ENCODE measurements at regions not wholly inside any gene's neighbourhood (a gene's known extent, or its start where the extent isn't known, plus 50 kb on each side); places are given as distances from the start of the nearest gene placed in this dataset.

GRCh38 chr7:33807779-33808482 is 97.4 kb upstream of the BMPER start (continued):
- TF ChIP-seq ZNF316 (IDR thresholded peaks at IDR 0.05) (no peak), ZKSCAN3 (CRISPR knock-in tag; IDR thresholded peaks at IDR 0.05) (no peak), NELFE (IDR thresholded peaks at IDR 0.05; ENCODE audit: insufficient read depth, insufficient read length) (no peak), IFI16 (CRISPR knock-in tag; IDR thresholded peaks at IDR 0.05) (no peak), CEBPB (tag; IDR thresholded peaks at IDR 0.05) (peak; percentile 52), POLR2AphosphoS5 (IDR thresholded peaks at IDR 0.05; ENCODE audit: control insufficient read depth, insufficient read depth, low read depth, low read length) (no peak), GABPB2 (CRISPR knock-in tag; conservative IDR thresholded peaks at IDR 0.05) (no peak), SMC3 (conservative IDR thresholded peaks at IDR 0.05; ENCODE audit: insufficient read depth, low read depth, low read length) (0 out of 2 replicates have a peak, but pooled peaks have one; percentile 17), KLF13 (tag; IDR thresholded peaks at IDR 0.05; ENCODE audit: borderline replicate concordance, low read depth) (no peak), CBX5 (IDR thresholded peaks at IDR 0.05; ENCODE audit: borderline replicate concordance, low read depth) (no peak)
- TF ChIP-seq, protein P1, sequence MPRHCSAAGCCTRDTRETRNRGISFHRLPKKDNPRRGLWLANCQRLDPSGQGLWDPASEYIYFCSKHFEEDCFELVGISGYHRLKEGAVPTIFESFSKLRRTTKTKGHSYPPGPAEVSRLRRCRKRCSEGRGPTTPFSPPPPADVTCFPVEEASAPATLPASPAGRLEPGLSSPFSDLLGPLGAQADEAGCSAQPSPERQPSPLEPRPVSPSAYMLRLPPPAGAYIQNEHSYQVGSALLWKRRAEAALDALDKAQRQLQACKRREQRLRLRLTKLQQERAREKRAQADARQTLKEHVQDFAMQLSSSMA (CRISPR knock-in tag; IDR thresholded peaks at IDR 0.05), result no peak
- TF ChIP-seq, protein P2, sequence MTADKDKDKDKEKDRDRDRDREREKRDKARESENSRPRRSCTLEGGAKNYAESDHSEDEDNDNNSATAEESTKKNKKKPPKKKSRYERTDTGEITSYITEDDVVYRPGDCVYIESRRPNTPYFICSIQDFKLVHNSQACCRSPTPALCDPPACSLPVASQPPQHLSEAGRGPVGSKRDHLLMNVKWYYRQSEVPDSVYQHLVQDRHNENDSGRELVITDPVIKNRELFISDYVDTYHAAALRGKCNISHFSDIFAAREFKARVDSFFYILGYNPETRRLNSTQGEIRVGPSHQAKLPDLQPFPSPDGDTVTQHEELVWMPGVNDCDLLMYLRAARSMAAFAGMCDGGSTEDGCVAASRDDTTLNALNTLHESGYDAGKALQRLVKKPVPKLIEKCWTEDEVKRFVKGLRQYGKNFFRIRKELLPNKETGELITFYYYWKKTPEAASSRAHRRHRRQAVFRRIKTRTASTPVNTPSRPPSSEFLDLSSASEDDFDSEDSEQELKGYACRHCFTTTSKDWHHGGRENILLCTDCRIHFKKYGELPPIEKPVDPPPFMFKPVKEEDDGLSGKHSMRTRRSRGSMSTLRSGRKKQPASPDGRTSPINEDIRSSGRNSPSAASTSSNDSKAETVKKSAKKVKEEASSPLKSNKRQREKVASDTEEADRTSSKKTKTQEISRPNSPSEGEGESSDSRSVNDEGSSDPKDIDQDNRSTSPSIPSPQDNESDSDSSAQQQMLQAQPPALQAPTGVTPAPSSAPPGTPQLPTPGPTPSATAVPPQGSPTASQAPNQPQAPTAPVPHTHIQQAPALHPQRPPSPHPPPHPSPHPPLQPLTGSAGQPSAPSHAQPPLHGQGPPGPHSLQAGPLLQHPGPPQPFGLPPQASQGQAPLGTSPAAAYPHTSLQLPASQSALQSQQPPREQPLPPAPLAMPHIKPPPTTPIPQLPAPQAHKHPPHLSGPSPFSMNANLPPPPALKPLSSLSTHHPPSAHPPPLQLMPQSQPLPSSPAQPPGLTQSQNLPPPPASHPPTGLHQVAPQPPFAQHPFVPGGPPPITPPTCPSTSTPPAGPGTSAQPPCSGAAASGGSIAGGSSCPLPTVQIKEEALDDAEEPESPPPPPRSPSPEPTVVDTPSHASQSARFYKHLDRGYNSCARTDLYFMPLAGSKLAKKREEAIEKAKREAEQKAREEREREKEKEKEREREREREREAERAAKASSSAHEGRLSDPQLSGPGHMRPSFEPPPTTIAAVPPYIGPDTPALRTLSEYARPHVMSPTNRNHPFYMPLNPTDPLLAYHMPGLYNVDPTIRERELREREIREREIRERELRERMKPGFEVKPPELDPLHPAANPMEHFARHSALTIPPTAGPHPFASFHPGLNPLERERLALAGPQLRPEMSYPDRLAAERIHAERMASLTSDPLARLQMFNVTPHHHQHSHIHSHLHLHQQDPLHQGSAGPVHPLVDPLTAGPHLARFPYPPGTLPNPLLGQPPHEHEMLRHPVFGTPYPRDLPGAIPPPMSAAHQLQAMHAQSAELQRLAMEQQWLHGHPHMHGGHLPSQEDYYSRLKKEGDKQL (CRISPR knock-in tag; IDR thresholded peaks at IDR 0.05; ENCODE audit: borderline replicate concordance), result no peak
